ENCODE measurements at regions not wholly inside any gene's neighbourhood (a gene's known extent, or its start where the extent isn't known, plus 50 kb on each side); places are given as distances from the start of the nearest gene placed in this dataset.

GRCh38 chrX:69032601-69033000 is 132.7 kb downstream of the PJA1 start:
- TF ChIP-seq TCF3 (IDR thresholded peaks at IDR 0.05; ENCODE audit: borderline replicate concordance, insufficient read depth, low read depth, low read length) (no peak), CEBPZ (IDR thresholded peaks at IDR 0.05; ENCODE audit: low read depth, low read length) (no peak), TCF12 (IDR thresholded peaks at IDR 0.05; ENCODE audit: low read depth, low read length) (no peak), ZNF274 (IDR thresholded peaks at IDR 0.05; ENCODE audit: insufficient read depth, insufficient read length) (no peak), POLR2AphosphoS5 (IDR thresholded peaks at IDR 0.05; ENCODE audit: low read length) (no peak), KDM1A (IDR thresholded peaks at IDR 0.05; ENCODE audit: borderline replicate concordance) (no peak), CEBPB (IDR thresholded peaks at IDR 0.05; ENCODE audit: borderline replicate concordance in 1 of 2, low read depth in 2 of 2, low read length in 2 of 2) (no peak), FOXM1 (IDR thresholded peaks at IDR 0.05; ENCODE audit: low read depth, low read length) (no peak)
- TF ChIP-seq, protein P1, sequence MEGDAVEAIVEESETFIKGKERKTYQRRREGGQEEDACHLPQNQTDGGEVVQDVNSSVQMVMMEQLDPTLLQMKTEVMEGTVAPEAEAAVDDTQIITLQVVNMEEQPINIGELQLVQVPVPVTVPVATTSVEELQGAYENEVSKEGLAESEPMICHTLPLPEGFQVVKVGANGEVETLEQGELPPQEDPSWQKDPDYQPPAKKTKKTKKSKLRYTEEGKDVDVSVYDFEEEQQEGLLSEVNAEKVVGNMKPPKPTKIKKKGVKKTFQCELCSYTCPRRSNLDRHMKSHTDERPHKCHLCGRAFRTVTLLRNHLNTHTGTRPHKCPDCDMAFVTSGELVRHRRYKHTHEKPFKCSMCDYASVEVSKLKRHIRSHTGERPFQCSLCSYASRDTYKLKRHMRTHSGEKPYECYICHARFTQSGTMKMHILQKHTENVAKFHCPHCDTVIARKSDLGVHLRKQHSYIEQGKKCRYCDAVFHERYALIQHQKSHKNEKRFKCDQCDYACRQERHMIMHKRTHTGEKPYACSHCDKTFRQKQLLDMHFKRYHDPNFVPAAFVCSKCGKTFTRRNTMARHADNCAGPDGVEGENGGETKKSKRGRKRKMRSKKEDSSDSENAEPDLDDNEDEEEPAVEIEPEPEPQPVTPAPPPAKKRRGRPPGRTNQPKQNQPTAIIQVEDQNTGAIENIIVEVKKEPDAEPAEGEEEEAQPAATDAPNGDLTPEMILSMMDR (IDR thresholded peaks at IDR 0.05 in 2 of 3, conservative IDR thresholded peaks at IDR 0.05 in 1 of 3; ENCODE audit: control insufficient read depth in 2 of 3, extremely low read depth in 1 of 3, insufficient read depth in 1 of 3, low read depth in 3 of 3, low read length in 3 of 3) = no peak

Measured in GM12878 (cell line).